ENCODE measurements at regions not wholly inside any gene's neighbourhood (a gene's known extent, or its start where the extent isn't known, plus 50 kb on each side); places are given as distances from the start of the nearest gene placed in this dataset.

DNA sequence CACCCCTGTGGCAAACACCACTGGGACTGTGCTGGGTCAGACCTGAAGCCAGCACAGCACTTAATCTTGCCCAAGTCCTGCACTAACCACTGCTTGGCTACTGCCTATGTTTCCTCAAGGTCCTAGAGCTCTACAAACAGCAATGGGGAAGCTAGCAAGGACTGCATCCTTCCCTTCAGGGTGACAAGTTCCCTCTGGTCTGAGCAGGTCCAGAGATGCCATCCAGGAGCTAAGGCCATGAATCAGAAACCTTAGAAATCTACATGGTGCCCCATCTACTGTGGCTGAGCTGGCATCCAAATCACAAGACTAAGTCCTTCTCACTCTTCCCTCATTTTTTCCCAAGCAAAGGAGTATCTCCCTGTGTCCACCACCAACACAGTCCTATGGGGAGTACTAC is 239.7 kb upstream of the UGT8 start:
- Histone ChIP-seq H3K4me2 (replicated peaks; ENCODE audit: extremely low read depth, low read length, poor library complexity, severe bottlenecking) (no peak overlapping the region), H3K9me3 (replicated peaks in 1 of 2; ENCODE audit: control insufficient read depth in 1 of 2, insufficient read depth in 1 of 2, low read length in 2 of 2) (peaks cover 0 to 7% of the 10 kb centered on the region in 2 donors), H3K27me3 (ENCODE audit: control insufficient read depth in 2 of 2, insufficient read depth in 2 of 2, low read length in 2 of 2) (no peaks in the 10 kb centered on the region), H3K36me3 (replicated peaks in 1 of 2; ENCODE audit: control insufficient read depth in 1 of 2, insufficient read depth in 2 of 2, low read length in 2 of 2) (no peaks in the 10 kb centered on the region), H3K9ac (ENCODE audit: insufficient read depth, low read length, poor library complexity, severe bottlenecking) (no peak overlapping the region), H4K20me1 (ENCODE audit: insufficient read depth, low read length) (no peaks in the 10 kb centered on the region), H3K4me1 (ENCODE audit: control insufficient read depth in 1 of 2, insufficient read depth in 2 of 2, low read length in 2 of 2) (no peaks in the 10 kb centered on the region), H3K27ac (ENCODE audit: low read depth in 1 of 2, low read length in 2 of 2) (no peak overlapping the region), H2AFZ (ENCODE audit: insufficient read depth, low read depth, low read length, poor library complexity, severe bottlenecking) (no peak overlapping the region), H3K79me2 (ENCODE audit: insufficient read depth, low read length) (no peaks in the 10 kb centered on the region), H3K4me3 (replicated peaks in 1 of 3; ENCODE audit: low read depth in 2 of 3, low read length in 3 of 3) (no peak overlapping the region)
- H3K27ac Mint-ChIP-seq: no peak overlapping the region
- H3K4me3 Mint-ChIP-seq: no peak overlapping the region
- no peak for DNase-seq
- no peaks in the 10 kb centered on the region for H3K4me1 Mint-ChIP-seq
- H3K36me3 Mint-ChIP-seq: no peaks in the 10 kb centered on the region
- peaks cover 0 to 2% (median 0%) of the 10 kb centered on the region in 3 donors for H3K27me3 Mint-ChIP-seq (ENCODE audit: low read depth in 3 of 3)
- intact Hi-C loops (cut with micrococcal nuclease): no loop called here
- TF ChIP-seq, protein P1, sequence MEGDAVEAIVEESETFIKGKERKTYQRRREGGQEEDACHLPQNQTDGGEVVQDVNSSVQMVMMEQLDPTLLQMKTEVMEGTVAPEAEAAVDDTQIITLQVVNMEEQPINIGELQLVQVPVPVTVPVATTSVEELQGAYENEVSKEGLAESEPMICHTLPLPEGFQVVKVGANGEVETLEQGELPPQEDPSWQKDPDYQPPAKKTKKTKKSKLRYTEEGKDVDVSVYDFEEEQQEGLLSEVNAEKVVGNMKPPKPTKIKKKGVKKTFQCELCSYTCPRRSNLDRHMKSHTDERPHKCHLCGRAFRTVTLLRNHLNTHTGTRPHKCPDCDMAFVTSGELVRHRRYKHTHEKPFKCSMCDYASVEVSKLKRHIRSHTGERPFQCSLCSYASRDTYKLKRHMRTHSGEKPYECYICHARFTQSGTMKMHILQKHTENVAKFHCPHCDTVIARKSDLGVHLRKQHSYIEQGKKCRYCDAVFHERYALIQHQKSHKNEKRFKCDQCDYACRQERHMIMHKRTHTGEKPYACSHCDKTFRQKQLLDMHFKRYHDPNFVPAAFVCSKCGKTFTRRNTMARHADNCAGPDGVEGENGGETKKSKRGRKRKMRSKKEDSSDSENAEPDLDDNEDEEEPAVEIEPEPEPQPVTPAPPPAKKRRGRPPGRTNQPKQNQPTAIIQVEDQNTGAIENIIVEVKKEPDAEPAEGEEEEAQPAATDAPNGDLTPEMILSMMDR (IDR thresholded peaks at IDR 0.05): no peak
- peaks cover 0 to 19% (median 2%) of the 10 kb centered on the region in 7 donors for H3K9me3 Mint-ChIP-seq

DNA sequence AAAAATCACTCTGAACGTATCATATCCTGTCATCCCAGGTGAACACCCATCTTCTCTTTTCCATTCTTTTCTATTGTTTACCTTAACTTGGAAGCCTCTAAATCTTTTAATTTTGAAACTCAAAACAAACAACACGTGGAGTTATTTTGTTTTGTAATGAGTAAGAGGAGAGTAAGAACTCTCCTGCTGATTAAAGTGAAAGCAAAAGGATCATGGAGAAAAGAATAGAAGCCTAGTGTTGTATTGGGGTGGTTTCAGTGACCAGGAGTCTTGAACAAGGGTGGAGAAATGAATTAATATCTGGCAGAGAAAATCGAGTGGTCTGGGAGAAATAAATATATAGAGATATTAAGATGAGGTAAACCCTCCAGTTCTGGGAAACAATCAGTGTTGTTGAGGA is 237.4 kb upstream of the UGT8 start:
- intact Hi-C loops (cut with micrococcal nuclease): no loop called here
- Histone ChIP-seq H3K4me1 (ENCODE audit: control insufficient read depth in 1 of 2, insufficient read depth in 2 of 2, low read length in 2 of 2) (no peaks in the 10 kb centered on the region), H3K4me2 (replicated peaks; ENCODE audit: extremely low read depth, low read length, poor library complexity, severe bottlenecking) (no peak overlapping the region), H3K27ac (ENCODE audit: low read depth in 1 of 2, low read length in 2 of 2) (no peak overlapping the region), H3K27me3 (ENCODE audit: control insufficient read depth in 2 of 2, insufficient read depth in 2 of 2, low read length in 2 of 2) (no peaks in the 10 kb centered on the region), H3K9me3 (replicated peaks in 1 of 2; ENCODE audit: control insufficient read depth in 1 of 2, insufficient read depth in 1 of 2, low read length in 2 of 2) (no peaks in the 10 kb centered on the region), H3K79me2 (ENCODE audit: insufficient read depth, low read length) (no peaks in the 10 kb centered on the region), H3K36me3 (replicated peaks in 1 of 2; ENCODE audit: control insufficient read depth in 1 of 2, insufficient read depth in 2 of 2, low read length in 2 of 2) (no peaks in the 10 kb centered on the region), H4K20me1 (ENCODE audit: insufficient read depth, low read length) (no peaks in the 10 kb centered on the region), H3K4me3 (replicated peaks in 1 of 3; ENCODE audit: low read depth in 2 of 3, low read length in 3 of 3) (no peak overlapping the region), H2AFZ (ENCODE audit: insufficient read depth, low read depth, low read length, poor library complexity, severe bottlenecking) (no peak overlapping the region), H3K9ac (ENCODE audit: insufficient read depth, low read length, poor library complexity, severe bottlenecking) (no peak overlapping the region)
- no peak for DNase-seq
- Mint-ChIP-seq H3K36me3 (no peaks in the 10 kb centered on the region), H3K9me3 (peaks cover 0 to 12% (median 2%) of the 10 kb centered on the region in 7 donors), H3K4me1 (no peaks in the 10 kb centered on the region), H3K4me3 (no peak overlapping the region), H3K27me3 (ENCODE audit: low read depth in 3 of 3) (peaks cover 0 to 2% (median 0%) of the 10 kb centered on the region in 3 donors), H3K27ac (no peak overlapping the region)
- TF ChIP-seq, protein P1 (IDR thresholded peaks at IDR 0.05): no peak
- WGBS (ENCODE audit: insufficient coverage): no CpG with 5 or more reads among the region's 3 CpGs

Data from CD14-positive monocyte (primary cell).